ENCODE measurements at regions not wholly inside any gene's neighbourhood (a gene's known extent, or its start where the extent isn't known, plus 50 kb on each side); places are given as distances from the start of the nearest gene placed in this dataset.

DNA sequence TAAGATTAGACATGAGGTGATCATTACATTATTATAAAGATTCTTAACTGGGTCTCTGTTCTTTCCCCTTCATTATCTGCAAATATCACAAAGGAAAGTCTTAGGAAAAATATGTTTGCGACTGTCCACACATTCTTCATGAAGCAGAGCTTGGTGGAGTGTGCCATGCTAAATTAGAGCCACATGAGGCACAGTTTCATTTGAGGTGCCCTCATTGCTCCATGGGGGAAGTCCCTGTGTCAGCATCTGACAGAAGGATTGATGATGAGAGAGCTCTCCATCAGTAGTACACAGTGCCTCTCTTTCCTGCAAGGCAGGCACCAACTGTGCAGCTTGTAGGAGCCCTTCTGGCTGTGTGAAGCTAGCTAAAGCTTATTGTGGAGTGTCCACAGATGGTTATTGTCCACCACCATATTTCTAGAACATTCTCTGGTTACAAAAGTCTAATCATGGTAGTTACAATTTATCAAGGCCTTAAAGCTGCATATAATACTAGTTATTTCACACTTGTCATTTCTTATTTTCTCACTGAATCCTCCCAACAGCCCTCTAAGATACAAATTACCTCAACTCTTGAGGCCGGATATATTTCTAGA is 63.9 kb downstream of the C9orf152 start:
- DNase-seq (ENCODE audit: low spot score) = no peak
- in situ Hi-C loops (cut with MboI; ENCODE audit: low sequenced_read_pairs, unreplicated experiment) = loop anchor here (10.0 kb wide), 1 partner anchor 89 kb away; no protein-coding TSS in a partner anchor
- TF ChIP-seq, protein P1, sequence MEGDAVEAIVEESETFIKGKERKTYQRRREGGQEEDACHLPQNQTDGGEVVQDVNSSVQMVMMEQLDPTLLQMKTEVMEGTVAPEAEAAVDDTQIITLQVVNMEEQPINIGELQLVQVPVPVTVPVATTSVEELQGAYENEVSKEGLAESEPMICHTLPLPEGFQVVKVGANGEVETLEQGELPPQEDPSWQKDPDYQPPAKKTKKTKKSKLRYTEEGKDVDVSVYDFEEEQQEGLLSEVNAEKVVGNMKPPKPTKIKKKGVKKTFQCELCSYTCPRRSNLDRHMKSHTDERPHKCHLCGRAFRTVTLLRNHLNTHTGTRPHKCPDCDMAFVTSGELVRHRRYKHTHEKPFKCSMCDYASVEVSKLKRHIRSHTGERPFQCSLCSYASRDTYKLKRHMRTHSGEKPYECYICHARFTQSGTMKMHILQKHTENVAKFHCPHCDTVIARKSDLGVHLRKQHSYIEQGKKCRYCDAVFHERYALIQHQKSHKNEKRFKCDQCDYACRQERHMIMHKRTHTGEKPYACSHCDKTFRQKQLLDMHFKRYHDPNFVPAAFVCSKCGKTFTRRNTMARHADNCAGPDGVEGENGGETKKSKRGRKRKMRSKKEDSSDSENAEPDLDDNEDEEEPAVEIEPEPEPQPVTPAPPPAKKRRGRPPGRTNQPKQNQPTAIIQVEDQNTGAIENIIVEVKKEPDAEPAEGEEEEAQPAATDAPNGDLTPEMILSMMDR (IDR thresholded peaks at IDR 0.05; ENCODE audit: borderline replicate concordance, control extremely low read depth, extremely low read depth, insufficient read depth, missing control alignments) = no peak

DNA sequence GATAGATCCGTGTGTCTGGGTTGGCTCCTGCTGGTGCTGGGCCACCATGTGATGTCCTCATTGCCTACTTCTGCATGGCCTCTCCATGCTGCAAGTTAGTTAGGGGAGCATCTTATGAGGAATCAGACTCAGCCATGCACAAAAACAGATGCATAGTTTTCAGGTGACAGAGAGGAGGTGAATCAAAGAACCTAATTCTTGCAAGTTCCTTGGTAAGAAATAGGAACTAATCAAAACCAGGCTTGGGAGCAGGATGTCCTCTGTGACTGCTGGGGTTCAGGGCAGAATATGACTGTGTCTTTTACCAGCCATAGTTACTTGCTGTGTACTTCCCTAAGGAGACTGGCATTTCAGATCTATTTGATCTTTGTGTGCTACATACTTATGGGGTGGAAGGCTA is 61.6 kb downstream of the C9orf152 start:
- TF ChIP-seq, protein P1 (IDR thresholded peaks at IDR 0.05; ENCODE audit: borderline replicate concordance, control extremely low read depth, extremely low read depth, insufficient read depth, missing control alignments) = no peak
- DNase-seq (ENCODE audit: low spot score) = no peak
- in situ Hi-C loops (cut with MboI; ENCODE audit: low sequenced_read_pairs, unreplicated experiment) = loop anchor here (10.0 kb wide), 1 partner anchor 92 kb away; no protein-coding TSS in a partner anchor

DNA sequence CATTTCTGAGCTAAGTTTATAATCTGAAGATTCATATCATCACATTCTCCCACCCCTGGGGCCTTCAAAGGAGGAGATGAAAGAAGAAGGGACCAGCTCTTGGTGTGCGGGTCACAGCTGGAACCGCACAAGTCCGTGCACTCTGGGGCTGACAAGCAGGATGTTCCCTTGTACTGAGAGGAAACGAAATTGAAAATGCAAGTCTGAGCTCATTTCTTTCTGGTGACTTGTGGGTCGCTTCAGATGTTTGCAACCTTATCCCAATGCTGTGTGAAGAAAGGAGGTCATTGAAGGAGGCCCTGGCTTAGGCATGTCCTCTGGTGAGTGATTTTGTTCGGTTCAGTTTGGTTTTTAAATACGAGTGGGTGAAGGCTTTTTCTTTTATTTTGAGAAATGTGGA is 59.6 kb downstream of the C9orf152 start:
- TF ChIP-seq, protein P1 (IDR thresholded peaks at IDR 0.05; ENCODE audit: borderline replicate concordance, control extremely low read depth, extremely low read depth, insufficient read depth, missing control alignments) = no peak
- peak; percentile 52 for DNase-seq (ENCODE audit: low spot score)
- in situ Hi-C loops (cut with MboI; ENCODE audit: low sequenced_read_pairs, unreplicated experiment) = loop anchor here (10.0 kb wide), 1 partner anchor 94 kb away; no protein-coding TSS in a partner anchor

DNA sequence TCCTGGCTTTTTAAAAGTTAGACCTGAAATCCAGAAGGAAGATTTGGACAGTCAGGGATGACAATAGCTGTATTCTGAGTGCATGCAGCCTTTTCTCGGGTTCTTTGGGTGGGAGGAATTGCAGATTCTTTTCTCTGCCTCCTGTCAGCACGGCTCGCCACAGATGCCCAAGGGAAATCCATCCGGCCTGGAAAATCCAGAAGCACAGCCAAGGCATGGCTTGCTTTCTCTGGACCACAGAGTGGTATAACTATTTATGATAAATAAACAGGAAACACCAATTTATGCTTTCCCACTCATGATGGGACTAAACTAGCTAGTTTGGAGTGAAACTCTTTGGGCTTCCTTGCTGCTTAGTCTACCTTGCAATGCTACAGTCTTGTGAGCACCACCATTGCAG is 59.1 kb downstream of the C9orf152 start:
- TF ChIP-seq, protein P1 (IDR thresholded peaks at IDR 0.05; ENCODE audit: borderline replicate concordance, control extremely low read depth, extremely low read depth, insufficient read depth, missing control alignments) = no peak
- in situ Hi-C loops (cut with MboI; ENCODE audit: low sequenced_read_pairs, unreplicated experiment) = loop anchor here (10.0 kb wide), 1 partner anchor 94 kb away; no protein-coding TSS in a partner anchor
- DNase-seq (ENCODE audit: low spot score) = no peak

Measured in GM13976 (cell line).